GM18868 (cell line): ENCODE measurements at regions not wholly inside any gene's neighbourhood (a gene's known extent, or its start where the extent isn't known, plus 50 kb on each side); places are given as distances from the start of the nearest gene placed in this dataset.

Experiments
- ATAC-seq: cut with Tn5 transposase; IDR thresholded peaks from one replicate; pipeline ENCODE4 v1.9.1; 2021; ENCODE audit warnings: mild to moderate bottlenecking, moderate library complexity; ENCODE audit not compliant: unreplicated experiment

DNA sequence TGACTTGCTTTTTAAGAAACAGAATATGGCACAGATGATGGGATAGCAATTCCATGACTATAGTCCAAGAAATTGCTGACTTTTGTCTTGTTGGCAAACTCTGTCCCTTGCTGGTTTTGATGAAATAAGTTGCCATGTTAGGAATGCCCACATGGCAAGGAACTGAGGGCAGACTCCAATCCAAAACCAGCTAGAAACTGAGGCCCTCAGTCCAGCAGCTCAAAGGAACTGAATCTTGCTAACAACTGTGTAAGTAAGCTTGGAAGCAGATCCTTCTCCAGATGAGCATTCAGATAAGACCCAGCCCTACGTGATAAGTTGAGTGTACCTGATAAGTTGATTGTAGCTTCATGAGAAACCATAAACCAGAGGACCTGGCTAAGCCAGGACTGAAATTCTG is 64.3 kb upstream of the BMPER start:
- no peak for ATAC-seq

DNA sequence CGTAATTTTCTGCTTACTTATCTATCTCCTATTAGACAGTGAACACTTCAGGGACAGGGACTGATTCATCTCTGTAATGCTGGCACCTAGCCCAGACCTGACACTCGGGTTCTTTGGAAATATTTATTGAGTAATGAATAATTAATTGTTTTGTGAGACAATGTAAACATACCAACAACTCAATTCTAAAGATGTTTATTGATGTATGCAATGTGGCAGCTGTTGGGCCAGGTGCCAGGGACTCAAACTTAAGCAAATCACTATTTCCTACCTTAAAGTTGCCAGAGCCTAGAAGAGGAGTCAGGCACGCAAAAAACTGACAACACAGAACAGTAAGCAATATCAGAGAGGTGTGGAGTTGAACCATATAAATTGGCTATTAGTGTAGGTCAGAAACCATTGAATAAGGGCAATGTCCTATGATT is 63.6 kb upstream of the BMPER start:
- no peak for ATAC-seq

DNA sequence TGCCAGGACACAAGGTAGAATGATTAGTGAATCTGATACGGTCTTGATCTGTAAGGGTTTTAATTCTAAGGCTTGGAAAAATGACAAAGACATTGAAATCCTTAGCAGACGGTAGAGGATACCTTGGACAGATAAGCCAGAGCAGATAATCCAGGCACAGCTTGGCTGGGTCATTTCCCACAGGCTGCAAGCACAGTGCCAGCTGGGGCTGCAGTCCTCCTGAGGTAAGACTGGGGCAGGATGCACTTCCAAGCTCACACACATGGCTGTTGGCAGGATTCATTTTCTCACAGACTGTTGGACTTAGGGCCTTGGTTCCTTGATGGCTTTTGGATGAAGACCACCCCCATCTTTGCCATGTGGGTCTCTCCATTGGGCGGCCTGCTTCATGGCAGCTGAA is 63.2 kb upstream of the BMPER start:
- no peak for ATAC-seq

DNA sequence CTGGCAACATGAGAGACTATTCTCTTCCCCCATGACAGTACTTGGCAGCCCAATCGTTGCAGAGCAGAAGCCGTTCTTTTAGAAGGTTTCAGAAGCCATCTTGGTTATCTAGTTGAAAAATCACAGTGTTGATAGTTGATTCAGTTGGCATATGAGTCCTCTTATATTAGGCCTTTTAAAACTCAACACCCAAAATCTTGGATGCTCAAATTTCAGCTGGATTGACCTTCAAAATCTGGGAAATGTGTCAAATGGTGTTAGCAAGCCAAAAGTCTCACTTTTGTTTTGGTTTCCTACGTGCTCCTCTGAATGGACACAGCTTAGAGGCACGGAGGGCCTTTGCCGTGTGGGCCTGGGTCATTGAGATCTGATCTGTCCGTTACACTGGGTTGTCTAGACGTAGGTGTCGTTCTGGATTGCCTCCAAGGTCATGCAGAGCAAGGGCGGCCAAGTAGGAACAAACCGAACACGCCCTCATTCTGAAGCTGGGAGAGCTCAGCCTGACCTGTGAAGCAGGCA is 59.3 kb upstream of the BMPER start:
- no peak for ATAC-seq

DNA sequence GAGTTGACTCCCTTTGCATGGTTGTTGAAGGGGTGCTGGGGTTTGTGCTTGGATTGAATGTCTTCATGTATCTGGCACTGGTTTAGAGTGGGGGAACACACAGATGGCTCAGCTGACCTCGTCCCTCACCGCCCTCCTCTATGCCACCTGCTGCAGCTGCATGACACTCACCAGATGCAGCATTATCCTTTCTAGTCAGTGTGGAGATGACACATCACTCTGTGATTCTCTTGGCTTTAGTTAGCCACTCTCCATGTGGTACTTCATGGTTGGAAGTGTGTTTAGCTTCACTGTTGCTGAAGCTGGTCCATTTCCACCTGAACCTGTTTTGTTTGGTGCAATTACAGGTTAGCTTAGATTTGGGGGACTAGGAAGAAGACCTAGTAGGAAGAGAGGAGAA is 56.3 kb upstream of the BMPER start:
- ATAC-seq = no peak

DNA sequence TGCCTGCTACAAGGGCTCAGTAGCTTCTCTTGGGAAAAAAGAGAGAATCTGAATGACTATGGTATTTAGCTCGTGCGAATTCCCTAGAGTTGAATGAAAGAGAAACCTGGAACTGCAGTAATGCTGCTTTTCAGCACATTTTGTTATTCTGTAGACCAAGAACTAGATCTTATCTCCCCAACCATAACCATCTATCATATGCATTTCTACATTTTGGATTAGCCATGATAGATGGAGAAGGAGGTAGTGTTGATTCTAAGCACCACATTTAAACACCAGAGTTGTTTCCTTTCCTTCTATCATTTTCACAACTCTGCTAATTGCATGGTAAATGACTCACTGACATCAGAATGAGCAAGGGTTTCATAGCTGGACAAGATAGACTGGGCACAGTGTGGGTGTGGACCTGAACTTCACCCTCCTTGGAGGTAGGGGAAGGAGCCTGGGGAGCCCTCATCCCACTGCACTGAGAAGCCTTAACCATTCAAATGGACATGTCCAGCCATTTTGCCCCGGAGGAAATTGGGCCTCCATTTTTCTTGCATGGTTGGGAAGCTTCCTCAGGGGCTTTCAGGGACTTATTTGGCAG is 55.3 kb upstream of the BMPER start:
- ATAC-seq = no peak

DNA sequence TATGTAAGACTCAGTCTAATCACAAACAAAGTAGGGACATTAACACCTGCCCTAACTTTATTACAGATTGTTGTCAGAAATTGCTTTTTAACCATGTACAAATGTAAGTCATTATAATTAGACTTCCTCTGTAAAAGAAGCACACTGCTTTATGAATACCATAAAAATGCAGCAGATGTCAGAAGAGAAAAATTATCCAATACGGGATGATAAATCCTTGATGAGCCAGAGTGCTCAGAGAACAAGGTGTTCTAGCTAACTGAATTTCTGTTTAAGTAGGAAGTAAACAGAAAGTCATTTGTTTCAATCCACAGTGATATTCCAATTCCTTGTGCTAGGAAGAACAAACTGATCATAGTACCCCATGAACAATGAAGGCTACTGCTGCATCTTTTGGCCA is 54.6 kb upstream of the BMPER start:
- ATAC-seq = no peak

DNA sequence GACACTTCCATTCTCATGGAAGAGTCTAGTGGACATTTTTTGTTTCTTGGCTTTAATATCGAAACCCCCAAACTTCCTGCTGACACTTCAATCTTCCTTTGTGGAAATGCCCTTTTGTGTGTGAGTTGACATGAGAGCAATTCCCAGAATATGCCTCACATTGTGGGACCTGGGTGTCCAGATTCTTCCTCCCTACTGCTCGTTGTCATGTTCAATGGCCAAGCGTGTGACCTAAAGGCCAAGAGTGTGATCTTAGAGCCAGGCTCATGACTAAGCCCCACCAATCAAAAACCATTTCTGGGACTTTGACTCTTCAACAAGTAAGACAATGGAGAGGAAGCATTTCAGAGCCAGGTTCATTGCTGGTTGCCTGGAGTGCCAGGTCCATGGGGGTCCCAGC is 52.5 kb upstream of the BMPER start:
- no peak for ATAC-seq

DNA sequence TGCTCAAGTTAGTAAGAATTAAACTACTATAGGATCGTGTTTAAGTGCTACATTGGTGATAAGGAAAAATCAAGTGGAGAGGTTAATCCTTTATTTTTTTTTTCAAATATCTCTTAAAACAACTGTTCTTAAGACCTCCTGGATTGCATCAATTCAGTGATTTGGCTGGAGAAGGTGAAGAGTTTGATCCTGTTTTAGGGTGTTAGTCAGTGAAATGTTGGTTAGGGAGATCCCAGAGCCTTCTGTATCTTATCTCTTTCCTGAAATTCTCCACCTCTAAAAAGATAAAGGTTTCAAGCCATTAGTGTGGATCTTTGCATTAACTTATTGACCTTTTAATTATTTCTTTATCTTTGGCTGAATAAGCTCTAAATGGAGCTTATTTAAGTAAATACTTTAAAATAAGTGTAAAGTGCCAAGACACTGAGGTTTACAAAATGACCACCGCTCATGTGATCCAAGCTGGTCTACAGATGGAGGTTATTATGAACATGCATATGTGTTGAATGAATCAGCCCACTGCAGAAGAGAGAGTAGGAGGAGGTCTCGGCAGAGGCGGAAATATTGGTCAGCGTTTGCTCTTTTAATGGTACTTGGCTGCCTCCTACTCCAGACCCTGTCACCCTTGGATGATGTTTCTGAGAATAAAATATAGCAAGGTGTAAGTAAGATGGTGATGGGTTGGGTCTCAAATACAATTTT is 51.8 kb upstream of the BMPER start:
- ATAC-seq = no peak

DNA sequence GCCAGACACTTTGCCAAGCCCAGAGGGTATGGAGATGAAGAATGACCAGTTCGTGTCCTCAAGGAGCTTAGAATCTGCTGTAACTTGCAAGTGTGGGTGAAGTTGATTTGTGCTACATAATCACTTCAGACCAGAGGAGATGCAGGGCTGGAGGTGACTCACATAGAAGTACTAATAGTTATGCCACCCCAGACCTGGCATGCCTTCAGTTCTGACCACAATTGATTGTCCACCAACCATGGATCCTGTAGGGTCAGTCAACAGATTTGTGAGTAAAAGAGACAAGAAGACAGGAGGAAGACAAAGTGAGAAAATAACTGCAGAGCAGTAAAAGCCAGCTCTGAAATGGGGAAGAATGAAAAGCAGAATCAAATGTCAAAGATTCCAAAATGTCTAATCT is 51.2 kb upstream of the BMPER start:
- ATAC-seq = no peak

DNA sequence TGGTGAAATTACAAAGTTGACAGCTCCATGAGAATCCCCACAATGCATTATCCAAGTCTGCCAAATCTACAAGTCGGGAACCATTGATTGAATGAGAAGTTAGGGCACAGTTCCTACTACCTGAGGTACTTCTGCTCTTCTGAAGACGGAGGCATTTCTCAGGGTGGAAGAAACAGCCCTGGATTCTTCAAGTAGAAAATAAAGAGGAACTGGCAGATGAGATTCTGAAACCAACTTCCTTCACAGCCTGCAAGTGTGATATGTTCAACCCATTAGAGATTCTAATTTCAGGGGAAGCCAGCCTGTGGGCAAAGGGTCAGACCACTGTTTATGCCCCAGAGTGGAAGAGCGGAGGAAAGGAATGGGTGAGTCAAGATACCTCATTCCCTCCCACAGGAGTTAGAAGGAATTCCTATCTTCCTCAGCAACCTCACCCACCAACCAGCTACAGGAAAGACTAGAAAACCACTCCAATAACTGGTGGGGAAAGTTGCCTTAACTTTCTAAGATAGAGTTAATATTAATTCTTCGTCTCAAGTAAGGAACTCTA is 50.5 kb upstream of the BMPER start:
- ATAC-seq = no peak
